ENCODE measurements at regions not wholly inside any gene's neighbourhood (a gene's known extent, or its start where the extent isn't known, plus 50 kb on each side); places are given as distances from the start of the nearest gene placed in this dataset.

DNA sequence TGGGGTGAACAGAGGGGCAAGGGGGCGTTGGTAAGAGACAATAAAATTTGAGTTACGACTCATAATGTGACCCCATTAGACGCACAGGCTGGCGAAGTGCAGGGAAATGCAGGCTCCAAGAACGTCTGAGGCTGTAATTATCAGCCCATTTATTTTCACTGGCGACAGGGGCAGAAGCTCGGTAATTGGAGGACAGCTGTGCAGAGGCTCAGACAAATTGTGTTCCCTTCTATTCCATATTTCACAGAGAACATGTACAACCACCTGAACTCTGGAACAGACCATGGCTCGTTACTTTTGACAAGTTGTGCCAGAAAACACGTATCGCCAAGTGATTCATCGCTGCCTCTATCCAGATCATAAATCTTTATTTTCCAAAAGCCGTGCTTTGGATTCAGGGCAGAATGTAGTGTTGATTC, 137.3 kb upstream of the FRMD4A start:
- no peak for TF ChIP-seq CTCF (IDR thresholded peaks at IDR 0.05; ENCODE audit: unreplicated experiment)
- H3K4me3 Mint-ChIP-seq (ENCODE audit: low read depth) = no peak overlapping the region
- peaks cover 9% of the 10 kb centered on the region for H3K27me3 Mint-ChIP-seq
- H3K9me3 Mint-ChIP-seq (ENCODE audit: low read depth) = peaks cover 12% of the 10 kb centered on the region
- no peak overlapping the region for H3K27ac Mint-ChIP-seq
- H3K36me3 Mint-ChIP-seq (ENCODE audit: insufficient read depth) = peaks cover 2% of the 10 kb centered on the region
- H3K4me1 Mint-ChIP-seq (ENCODE audit: low read depth) = peaks cover 7% of the 10 kb centered on the region
- DNase-seq (ENCODE audit: low spot score, unreplicated experiment) = no peak

DNA sequence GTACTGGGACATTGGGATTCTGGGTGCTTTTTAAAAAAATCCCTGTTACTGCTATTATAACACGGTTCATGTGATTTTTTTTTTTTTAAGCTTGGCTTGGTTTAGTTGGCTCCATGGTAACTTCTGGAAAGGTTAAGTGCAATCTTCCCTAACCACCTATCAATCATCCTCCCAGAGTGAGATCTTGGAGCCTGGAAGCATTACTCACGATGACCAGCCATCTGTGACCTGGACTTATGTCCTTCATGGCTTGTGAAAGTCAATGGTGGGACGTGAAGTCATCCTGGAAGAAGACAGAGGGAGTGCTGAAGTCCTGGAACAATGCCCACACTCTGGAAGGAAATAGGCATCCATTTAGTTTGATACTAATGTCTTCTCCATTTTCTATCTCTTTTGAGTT, 135.5 kb upstream of the FRMD4A start:
- no peak for DNase-seq (ENCODE audit: low spot score, unreplicated experiment)
- H3K36me3 Mint-ChIP-seq (ENCODE audit: insufficient read depth) = peaks cover 2% of the 10 kb centered on the region
- peaks cover 3% of the 10 kb centered on the region for H3K27me3 Mint-ChIP-seq
- H3K27ac Mint-ChIP-seq = no peak overlapping the region
- no peak overlapping the region for H3K4me3 Mint-ChIP-seq (ENCODE audit: low read depth)
- TF ChIP-seq CTCF (IDR thresholded peaks at IDR 0.05; ENCODE audit: unreplicated experiment) = no peak
- H3K4me1 Mint-ChIP-seq (ENCODE audit: low read depth) = peaks cover 7% of the 10 kb centered on the region
- peaks cover 18% of the 10 kb centered on the region for H3K9me3 Mint-ChIP-seq (ENCODE audit: low read depth)

DNA sequence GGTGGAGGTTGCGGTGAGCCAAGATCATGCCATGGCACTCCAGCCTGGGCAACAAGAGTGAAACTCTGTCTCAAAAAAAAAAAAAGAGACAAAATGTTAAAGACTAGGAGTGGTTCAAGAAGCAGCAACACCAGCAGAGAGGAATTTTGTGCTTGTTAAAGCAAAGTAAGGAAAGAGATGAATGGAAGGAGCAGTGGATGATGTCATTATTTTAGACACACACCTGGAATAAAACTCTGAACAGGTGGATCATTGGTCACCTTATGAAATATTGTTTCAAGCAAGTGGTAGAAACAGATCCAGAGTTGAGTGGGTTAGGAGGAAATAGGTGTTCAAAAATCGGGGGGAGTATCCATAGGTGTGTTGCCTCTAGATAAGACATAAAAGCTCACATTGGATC, 129.7 kb upstream of the FRMD4A start:
- peaks cover 19% of the 10 kb centered on the region for H3K9me3 Mint-ChIP-seq (ENCODE audit: low read depth)
- H3K4me1 Mint-ChIP-seq (ENCODE audit: low read depth) = no peaks in the 10 kb centered on the region
- no peak for TF ChIP-seq CTCF (IDR thresholded peaks at IDR 0.05; ENCODE audit: unreplicated experiment)
- H3K4me3 Mint-ChIP-seq (ENCODE audit: low read depth) = no peak overlapping the region
- peaks cover 2% of the 10 kb centered on the region for H3K36me3 Mint-ChIP-seq (ENCODE audit: insufficient read depth)
- no peak overlapping the region for H3K27ac Mint-ChIP-seq
- H3K27me3 Mint-ChIP-seq = peaks cover 3% of the 10 kb centered on the region
- no peak for DNase-seq (ENCODE audit: low spot score, unreplicated experiment)

DNA sequence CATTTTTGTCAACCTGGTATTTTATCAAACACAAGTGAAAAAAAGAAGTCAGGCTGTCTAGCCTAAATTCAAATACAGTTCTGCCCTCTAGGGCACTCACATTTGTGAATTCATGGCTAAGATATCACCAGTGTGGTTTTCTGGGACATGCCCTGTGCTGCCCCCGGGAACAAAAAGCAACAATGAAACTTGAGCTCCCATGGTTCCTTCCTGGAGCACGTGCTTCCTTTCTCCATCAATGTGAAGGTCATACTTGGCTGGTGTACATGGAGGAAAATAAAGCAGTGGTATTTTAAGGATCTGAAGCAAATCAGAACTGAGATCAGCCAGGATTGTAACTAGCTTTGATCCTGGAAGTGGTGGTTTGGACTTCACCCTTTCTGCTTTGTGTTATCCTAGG, 128.9 kb upstream of the FRMD4A start:
- no peak overlapping the region for H3K27ac Mint-ChIP-seq
- peaks cover 3% of the 10 kb centered on the region for H3K27me3 Mint-ChIP-seq
- no peak for TF ChIP-seq CTCF (IDR thresholded peaks at IDR 0.05; ENCODE audit: unreplicated experiment)

DNA sequence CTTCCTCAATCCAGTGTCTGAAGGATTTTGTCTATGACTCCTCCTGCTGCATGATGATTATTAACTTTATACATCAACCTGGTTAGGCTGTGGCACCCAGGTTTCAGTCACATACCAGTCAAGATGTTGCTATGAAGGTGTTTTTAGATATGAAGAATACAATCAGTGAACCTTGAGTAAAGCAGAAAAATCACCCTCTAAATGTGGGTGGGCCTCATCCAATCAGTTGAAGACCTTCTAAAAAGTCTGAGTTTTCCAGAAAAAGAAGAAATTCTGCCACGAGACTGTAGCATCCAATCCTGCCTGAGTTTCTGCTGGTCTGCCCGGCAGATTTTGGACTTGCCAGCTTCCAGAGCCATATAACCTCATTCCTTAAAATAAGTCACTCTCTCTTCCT, 126.1 kb upstream of the FRMD4A start:
- no peaks in the 10 kb centered on the region for H3K36me3 Mint-ChIP-seq (ENCODE audit: insufficient read depth)
- no peak overlapping the region for H3K27ac Mint-ChIP-seq
- no peak for DNase-seq (ENCODE audit: low spot score, unreplicated experiment)
- H3K9me3 Mint-ChIP-seq (ENCODE audit: low read depth) = peaks cover 10% of the 10 kb centered on the region
- no peak overlapping the region for H3K4me3 Mint-ChIP-seq (ENCODE audit: low read depth)
- no peaks in the 10 kb centered on the region for H3K4me1 Mint-ChIP-seq (ENCODE audit: low read depth)
- TF ChIP-seq CTCF (IDR thresholded peaks at IDR 0.05; ENCODE audit: unreplicated experiment) = no peak
- no peaks in the 10 kb centered on the region for H3K27me3 Mint-ChIP-seq

More for the DNA sequence above, 128.9 kb upstream of the FRMD4A start:
- H3K9me3 Mint-ChIP-seq (ENCODE audit: low read depth) = peaks cover 19% of the 10 kb centered on the region
- no peak overlapping the region for H3K4me3 Mint-ChIP-seq (ENCODE audit: low read depth)
- H3K4me1 Mint-ChIP-seq (ENCODE audit: low read depth) = no peaks in the 10 kb centered on the region
- DNase-seq (ENCODE audit: low spot score, unreplicated experiment) = no peak
- H3K36me3 Mint-ChIP-seq (ENCODE audit: insufficient read depth) = peaks cover 2% of the 10 kb centered on the region

Measured in progenitor cell of endocrine pancreas (in vitro differentiated cells).